ENCODE measurements at regions not wholly inside any gene's neighbourhood (a gene's known extent, or its start where the extent isn't known, plus 50 kb on each side); places are given as distances from the start of the nearest gene placed in this dataset.

DNA sequence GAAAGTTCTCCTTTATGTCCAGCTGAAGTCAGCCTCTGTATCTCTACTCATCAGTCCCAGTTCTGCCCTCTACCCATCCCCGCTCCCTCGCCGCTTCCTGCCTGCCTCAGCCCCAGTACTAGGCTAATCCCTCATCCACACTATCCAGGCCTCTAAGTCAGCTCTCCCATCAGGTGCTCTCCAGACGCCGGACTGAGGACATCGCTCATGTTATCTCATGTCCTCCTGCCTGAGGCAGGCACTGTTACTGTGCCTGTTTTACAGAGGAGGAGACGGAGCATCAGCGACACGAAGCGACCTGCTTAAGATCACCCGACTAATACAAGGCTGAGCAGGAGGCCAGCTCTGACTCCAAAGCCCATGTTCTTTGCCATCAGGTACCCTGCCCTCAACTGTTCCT, 57.3 kb upstream of the RUNX3 start:
- no peak for TF ChIP-seq EZH2 (optimal IDR thresholded peaks at IDR 0.05; ENCODE audit: low read depth, low read length)
- TF ChIP-seq, protein P1, sequence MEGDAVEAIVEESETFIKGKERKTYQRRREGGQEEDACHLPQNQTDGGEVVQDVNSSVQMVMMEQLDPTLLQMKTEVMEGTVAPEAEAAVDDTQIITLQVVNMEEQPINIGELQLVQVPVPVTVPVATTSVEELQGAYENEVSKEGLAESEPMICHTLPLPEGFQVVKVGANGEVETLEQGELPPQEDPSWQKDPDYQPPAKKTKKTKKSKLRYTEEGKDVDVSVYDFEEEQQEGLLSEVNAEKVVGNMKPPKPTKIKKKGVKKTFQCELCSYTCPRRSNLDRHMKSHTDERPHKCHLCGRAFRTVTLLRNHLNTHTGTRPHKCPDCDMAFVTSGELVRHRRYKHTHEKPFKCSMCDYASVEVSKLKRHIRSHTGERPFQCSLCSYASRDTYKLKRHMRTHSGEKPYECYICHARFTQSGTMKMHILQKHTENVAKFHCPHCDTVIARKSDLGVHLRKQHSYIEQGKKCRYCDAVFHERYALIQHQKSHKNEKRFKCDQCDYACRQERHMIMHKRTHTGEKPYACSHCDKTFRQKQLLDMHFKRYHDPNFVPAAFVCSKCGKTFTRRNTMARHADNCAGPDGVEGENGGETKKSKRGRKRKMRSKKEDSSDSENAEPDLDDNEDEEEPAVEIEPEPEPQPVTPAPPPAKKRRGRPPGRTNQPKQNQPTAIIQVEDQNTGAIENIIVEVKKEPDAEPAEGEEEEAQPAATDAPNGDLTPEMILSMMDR (IDR thresholded peaks at IDR 0.05; ENCODE audit: low read length) = no peak

Measured in MM.1S (cell line).